MM.1S (cell line): ENCODE measurements at regions not wholly inside any gene's neighbourhood (a gene's known extent, or its start where the extent isn't known, plus 50 kb on each side); places are given as distances from the start of the nearest gene placed in this dataset.

ENCODE experiments used
- DNase-seq: peaks from one replicate; pipeline ENCODE4 v3.0.0-alpha.2; 2015
- H2AFZ ChIP-seq: fragments of 300-600 bp; sonication (generic); 2 replicates; pipeline ENCODE4 v1.6.0; 2016; ENCODE audit warnings: antibody characterized with exemption, low read length
- H3F3A ChIP-seq: fragments of 300-600 bp; sonication (generic); 2 replicates; pipeline ENCODE4 v1.6.1; 2016; ENCODE audit warnings: mild to moderate bottlenecking, antibody characterized with exemption, low read length, moderate library complexity, mixed read lengths; ENCODE audit not compliant: insufficient read depth
- H3K27ac ChIP-seq: fragments of 300-600 bp; sonication (generic); 2 replicates; pipeline ENCODE4 v1.5.1; 2016; ENCODE audit warnings: mild to moderate bottlenecking, low read length
- H3K27me3 ChIP-seq: fragments of 300-600 bp; sonication (generic); replicated peaks from 2 replicates; pipeline ENCODE4 v1.6.0; 2016; ENCODE audit warnings: low read length; ENCODE audit not compliant: insufficient read depth
- H3K36me3 ChIP-seq: fragments of 300-600 bp; sonication (generic); replicated peaks from 2 replicates; pipeline ENCODE4 v1.6.1; 2016; ENCODE audit warnings: mild to moderate bottlenecking, low read length, mixed read lengths; ENCODE audit not compliant: insufficient read depth
- H3K4me1 ChIP-seq: fragments of 300-600 bp; sonication (generic); 2 replicates; pipeline ENCODE4 v1.6.1; 2016; ENCODE audit warnings: low read length, mixed read lengths
- H3K4me2 ChIP-seq: fragments of 300-600 bp; sonication (generic); 2 replicates; pipeline ENCODE4 v1.6.0; 2016; ENCODE audit warnings: low read depth, low read length
- H3K4me3 ChIP-seq: fragments of 300-600 bp; sonication (generic); 2 replicates; pipeline ENCODE4 v1.5.1; 2016; ENCODE audit warnings: low read length, mixed read lengths
- H3K79me2 ChIP-seq: fragments of 300-600 bp; sonication (generic); 2 replicates; pipeline ENCODE4 v1.6.1; 2016; ENCODE audit warnings: mixed run types, low read length, mixed read lengths
- H3K9ac ChIP-seq: fragments of 300-600 bp; sonication (generic); 2 replicates; pipeline ENCODE4 v1.6.1; 2016; ENCODE audit warnings: low read length, mixed read lengths
- H3K9me2 ChIP-seq: fragments of 300-600 bp; sonication (generic); replicated peaks from 2 replicates; pipeline ENCODE4 v1.6.1; 2016; ENCODE audit warnings: mild to moderate bottlenecking, low read length, mixed read lengths; ENCODE audit not compliant: insufficient read depth
- H3K9me3 ChIP-seq: fragments of 300-600 bp; sonication (generic); replicated peaks from 2 replicates; pipeline ENCODE4 v1.6.1; 2016; ENCODE audit warnings: mild to moderate bottlenecking, low read length, mixed read lengths; ENCODE audit not compliant: insufficient read depth
- H4K20me1 ChIP-seq: fragments of 300-600 bp; sonication (generic); 2 replicates; pipeline ENCODE4 v1.6.1; 2016; ENCODE audit warnings: mild to moderate bottlenecking, low read length, moderate library complexity, mixed read lengths; ENCODE audit not compliant: insufficient read depth
- CTCF ChIP-seq: fragments of 300-600 bp; sonication (generic); IDR thresholded peaks from 2 replicates; pipeline ENCODE4 v1.5.1; 2016; ENCODE audit warnings: antibody characterized with exemption, low read length, mixed read lengths
- EZH2 ChIP-seq: fragments of 300-600 bp; sonication (generic); optimal IDR thresholded peaks from 2 replicates; pipeline ENCODE3; 2017; ENCODE audit warnings: low read depth, mild to moderate bottlenecking, antibody characterized with exemption, low read length, mixed read lengths
- EZH2phosphoT487 ChIP-seq: fragments of 300-600 bp; sonication (generic); IDR thresholded peaks from 2 replicates; pipeline ENCODE4 v1.6.1; 2018; ENCODE audit warnings: antibody characterized with exemption, low read length

- Histone ChIP-seq H3K9me2 (no peaks in the 10 kb centered on the region), H4K20me1 (no peaks in the 10 kb centered on the region), H3K4me3 (no peak overlapping the region), H3K9me3 (no peaks in the 10 kb centered on the region), H3K27me3 (no peaks in the 10 kb centered on the region), H3K9ac (no peak overlapping the region), H3K27ac (no peak overlapping the region), H3K36me3 (no peaks in the 10 kb centered on the region), H3K4me2 (no peak overlapping the region), H3K4me1 (no peaks in the 10 kb centered on the region), H2AFZ (no peak overlapping the region), H3F3A (no peaks in the 10 kb centered on the region), H3K79me2 (no peaks in the 10 kb centered on the region)
- DNase-seq: no peak
- TF ChIP-seq EZH2phosphoT487 (no peak), CTCF (no peak), EZH2 (no peak)
Measured at GRCh38 chrX:7570432-7571029, 272.4 kb upstream of the VCX start.

GRCh38 chrX:7568597-7568996 lies 274.4 kb upstream of the VCX start:
- no peak for TF ChIP-seq CTCF
- TF ChIP-seq EZH2phosphoT487: no peak
- TF ChIP-seq EZH2: no peak

GRCh38 chrX:7568130-7568529 lies 274.8 kb upstream of the VCX start:
- Histone ChIP-seq H3K27ac (no peak overlapping the region), H4K20me1 (no peaks in the 10 kb centered on the region), H3K27me3 (no peaks in the 10 kb centered on the region), H3K4me3 (no peak overlapping the region), H3K4me2 (no peak overlapping the region), H2AFZ (no peak overlapping the region), H3K9me3 (no peaks in the 10 kb centered on the region), H3K9me2 (no peaks in the 10 kb centered on the region), H3F3A (no peaks in the 10 kb centered on the region), H3K79me2 (no peaks in the 10 kb centered on the region), H3K9ac (no peak overlapping the region), H3K36me3 (no peaks in the 10 kb centered on the region), H3K4me1 (no peaks in the 10 kb centered on the region)
- TF ChIP-seq EZH2 (no peak), CTCF (no peak)
- no peak for DNase-seq

More at GRCh38 chrX:7568597-7568996, 274.4 kb upstream of the VCX start:
- H4K20me1 ChIP-seq: no peaks in the 10 kb centered on the region
- no peak overlapping the region for H3K4me2 ChIP-seq
- H3K36me3 ChIP-seq: no peaks in the 10 kb centered on the region
- H3K79me2 ChIP-seq: no peaks in the 10 kb centered on the region
- no peaks in the 10 kb centered on the region for H3F3A ChIP-seq
- H3K27me3 ChIP-seq: no peaks in the 10 kb centered on the region
- DNase-seq: peak; percentile 56
- H2AFZ ChIP-seq: no peak overlapping the region
- no peaks in the 10 kb centered on the region for H3K9me3 ChIP-seq
- no peaks in the 10 kb centered on the region for H3K4me1 ChIP-seq
- no peak overlapping the region for H3K9ac ChIP-seq
- H3K9me2 ChIP-seq: no peaks in the 10 kb centered on the region
- no peak overlapping the region for H3K4me3 ChIP-seq
- H3K27ac ChIP-seq: no peak overlapping the region
